ENCODE measurements at regions not wholly inside any gene's neighbourhood (a gene's known extent, or its start where the extent isn't known, plus 50 kb on each side); places are given as distances from the start of the nearest gene placed in this dataset.

DNA sequence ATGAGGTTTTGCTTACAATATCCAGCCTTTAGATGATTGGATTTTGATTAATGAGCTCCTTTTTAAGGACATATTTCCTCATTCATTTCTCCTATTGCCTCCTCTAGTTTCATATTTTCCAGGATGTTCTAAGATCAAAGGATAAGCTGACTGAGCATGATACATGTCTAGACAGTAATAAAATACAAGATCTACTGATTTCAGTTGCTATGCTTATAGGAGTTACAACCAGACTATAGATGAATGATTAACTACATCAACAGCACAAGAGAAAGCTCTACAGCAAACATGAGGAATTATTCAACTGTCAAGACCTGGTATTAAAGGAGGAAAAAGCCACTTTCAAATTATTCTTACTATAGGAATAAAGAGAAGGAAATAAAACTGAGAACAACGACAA, 85.0 kb upstream of the LINC00305 start:
- Histone ChIP-seq H2BK120ac (ENCODE audit: low read depth, low read length, poor library complexity, severe bottlenecking) (no peak overlapping the region), H3K27me3 (ENCODE audit: insufficient read depth, low read length) (no peaks in the 10 kb centered on the region), H2BK12ac (ENCODE audit: insufficient read length, low read depth, low read length) (no peak overlapping the region), H3K4me2 (ENCODE audit: insufficient read depth, insufficient read length, low read length) (no peak overlapping the region), H2AFZ (ENCODE audit: low read length) (no peak overlapping the region), H4K20me1 (ENCODE audit: control insufficient read depth, insufficient read depth, insufficient read length) (no peaks in the 10 kb centered on the region), H2AK5ac (ENCODE audit: insufficient read length, low read length) (no peak overlapping the region), H3K27ac (ENCODE audit: insufficient read length, low read depth, low read length) (no peak overlapping the region), H3K23me2 (ENCODE audit: insufficient read length, low read depth, low read length, poor library complexity, severe bottlenecking) (no peaks in the 10 kb centered on the region), H2BK15ac (ENCODE audit: low read depth, low read length) (no peak overlapping the region), H3K14ac (ENCODE audit: insufficient read depth, low read length) (no peak overlapping the region), H4K5ac (ENCODE audit: insufficient read length, low read depth, low read length) (no peak overlapping the region), H3K9ac (ENCODE audit: extremely low read depth, insufficient read length, low read length) (no peak overlapping the region), H4K8ac (replicated peaks; ENCODE audit: insufficient read length, low read depth, low read length) (no peak overlapping the region), H2BK20ac (ENCODE audit: low read depth, low read length, poor library complexity, severe bottlenecking) (no peak overlapping the region), H3K23ac (ENCODE audit: insufficient read length, low read depth, low read length) (no peak overlapping the region), H3K4me1 (ENCODE audit: insufficient read depth, low read length) (no peaks in the 10 kb centered on the region), H4K91ac (ENCODE audit: insufficient read length, low read depth, low read length) (no peak overlapping the region), H3K18ac (ENCODE audit: insufficient read length, low read depth, low read length) (no peak overlapping the region), H3K79me2 (ENCODE audit: insufficient read depth, low read length) (no peaks in the 10 kb centered on the region), H3K56ac (ENCODE audit: insufficient read length, low read depth, low read length) (no peak overlapping the region), H2BK5ac (ENCODE audit: insufficient read length, low read length) (no peak overlapping the region), H3T11ph (ENCODE audit: low read length) (no peak overlapping the region), H3K4ac (ENCODE audit: low read depth, low read length) (no peak overlapping the region), H3K79me1 (ENCODE audit: insufficient read depth, low read depth, low read length, poor library complexity, severe bottlenecking) (no peaks in the 10 kb centered on the region), H3K9me3 (ENCODE audit: control insufficient read depth, low read depth, low read length) (peaks cover 7% of the 10 kb centered on the region)
- H3K9me3 Mint-ChIP-seq, result peaks cover 43 to 44% of the 10 kb centered on the region in 2 experiments
- TF ChIP-seq, protein P1, sequence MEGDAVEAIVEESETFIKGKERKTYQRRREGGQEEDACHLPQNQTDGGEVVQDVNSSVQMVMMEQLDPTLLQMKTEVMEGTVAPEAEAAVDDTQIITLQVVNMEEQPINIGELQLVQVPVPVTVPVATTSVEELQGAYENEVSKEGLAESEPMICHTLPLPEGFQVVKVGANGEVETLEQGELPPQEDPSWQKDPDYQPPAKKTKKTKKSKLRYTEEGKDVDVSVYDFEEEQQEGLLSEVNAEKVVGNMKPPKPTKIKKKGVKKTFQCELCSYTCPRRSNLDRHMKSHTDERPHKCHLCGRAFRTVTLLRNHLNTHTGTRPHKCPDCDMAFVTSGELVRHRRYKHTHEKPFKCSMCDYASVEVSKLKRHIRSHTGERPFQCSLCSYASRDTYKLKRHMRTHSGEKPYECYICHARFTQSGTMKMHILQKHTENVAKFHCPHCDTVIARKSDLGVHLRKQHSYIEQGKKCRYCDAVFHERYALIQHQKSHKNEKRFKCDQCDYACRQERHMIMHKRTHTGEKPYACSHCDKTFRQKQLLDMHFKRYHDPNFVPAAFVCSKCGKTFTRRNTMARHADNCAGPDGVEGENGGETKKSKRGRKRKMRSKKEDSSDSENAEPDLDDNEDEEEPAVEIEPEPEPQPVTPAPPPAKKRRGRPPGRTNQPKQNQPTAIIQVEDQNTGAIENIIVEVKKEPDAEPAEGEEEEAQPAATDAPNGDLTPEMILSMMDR (conservative IDR thresholded peaks at IDR 0.05), result no peak
- H3K27ac Mint-ChIP-seq, result no peak overlapping the region
- no peak overlapping the region for H3K4me3 Mint-ChIP-seq
- peaks cover 17 to 49% (median 31%) of the 10 kb centered on the region in 3 experiments for H3K36me3 Mint-ChIP-seq (ENCODE audit: insufficient read depth in 1 of 3, low read depth in 3 of 3)
- H3K27me3 Mint-ChIP-seq (ENCODE audit: low read depth), result no peaks in the 10 kb centered on the region; the same call in none of the 2 replicates
- no CpG with 5 or more reads among the region's 1 CpG for WGBS (ENCODE audit: extremely low coverage, insufficient read length, low lambda C conversion rate)
- peaks cover 0 to 5% of the 10 kb centered on the region in 2 experiments; a peak in 2 of 4 replicates for H3K4me1 Mint-ChIP-seq
- DNase-seq, result no peak
